Endodermal cell (in vitro differentiated cells): ENCODE measurements at regions not wholly inside any gene's neighbourhood (a gene's known extent, or its start where the extent isn't known, plus 50 kb on each side); places are given as distances from the start of the nearest gene placed in this dataset.

Experiments used
- DNase-seq: peaks from one replicate; pipeline ENCODE4 v3.0.0-alpha.2; 2017
- H3K27ac ChIP-seq: 2 replicates; pipeline ENCODE4 v1.5.1; 2013; ENCODE audit warnings: mild to moderate bottlenecking, low read depth, low read length, moderate library complexity
- H3K27me3 ChIP-seq: 2 replicates; pipeline ENCODE4 v1.6.1; 2013; ENCODE audit warnings: mild to moderate bottlenecking, low read length, moderate library complexity; ENCODE audit not compliant: insufficient read depth, control insufficient read depth, poor library complexity, severe bottlenecking
- H3K36me3 ChIP-seq: 2 replicates; pipeline ENCODE4 v1.7.0; 2013; ENCODE audit warnings: mild to moderate bottlenecking, low read length, moderate library complexity; ENCODE audit not compliant: control insufficient read depth, insufficient read depth
- H3K4me1 ChIP-seq: one replicate; pipeline ENCODE4 v1.7.0; 2013; ENCODE audit warnings: low read length; ENCODE audit not compliant: control insufficient read depth, insufficient read depth
- H3K4me3 ChIP-seq: 2 replicates; pipeline ENCODE4 v1.5.1; 2013; ENCODE audit warnings: mild to moderate bottlenecking, low read length, moderate library complexity
- H3K9ac ChIP-seq: 2 replicates; pipeline ENCODE4 v1.6.1; 2013; ENCODE audit warnings: mild to moderate bottlenecking, low read length, moderate library complexity; ENCODE audit not compliant: poor library complexity, severe bottlenecking; ENCODE audit errors: extremely low read depth
- H3K9me3 ChIP-seq: 2 replicates; pipeline ENCODE4 v1.6.1; 2013; ENCODE audit warnings: mild to moderate bottlenecking, low read length, moderate library complexity; ENCODE audit not compliant: control insufficient read depth
- H3K27ac Mint-ChIP-seq: 2 replicates; pipeline ENCODE4 v1.8.0; 2020; ENCODE audit warnings: mixed read lengths
- H3K27me3 Mint-ChIP-seq: 2 replicates; pipeline ENCODE4 v1.8.0; 2021; ENCODE audit warnings: mild to moderate bottlenecking, mixed read lengths; ENCODE audit not compliant: insufficient read depth
- H3K36me3 Mint-ChIP-seq: 2 replicates; pipeline ENCODE4 v1.8.0; 2020; ENCODE audit warnings: low read depth, mixed read lengths
- H3K4me1 Mint-ChIP-seq: 2 replicates; pipeline ENCODE4 v1.8.0; 2020; ENCODE audit warnings: mixed read lengths
- H3K4me3 Mint-ChIP-seq: 2 replicates; pipeline ENCODE4 v1.8.0; 2020; ENCODE audit warnings: mild to moderate bottlenecking, moderate library complexity, mixed read lengths
- H3K9me3 Mint-ChIP-seq: 2 replicates; pipeline ENCODE4 v1.8.0; 2020; ENCODE audit warnings: mild to moderate bottlenecking, mixed read lengths
- WGBS, 2 experiments: methylation state at CpG; one replicate each; pipeline versions ENCODE4 v1.1.5 to v1.1.7; 2013; ENCODE audit warnings: missing lambda C conversion rate in 2 of 2, mixed read lengths in 1 of 2; ENCODE audit not compliant: insufficient coverage in 1 of 2, insufficient read length in 1 of 2; 5-methylcytosine and 5-hydroxymethylcytosine counted together
- TF ChIP-seq, protein P1 (sequence below): fragments of 200-600 bp; sonication (generic); conservative IDR thresholded peaks from 2 replicates; pipeline ENCODE4 v1.5.0; 2021; ENCODE audit warnings: antibody characterized with exemption, mild to moderate bottlenecking

DNA sequence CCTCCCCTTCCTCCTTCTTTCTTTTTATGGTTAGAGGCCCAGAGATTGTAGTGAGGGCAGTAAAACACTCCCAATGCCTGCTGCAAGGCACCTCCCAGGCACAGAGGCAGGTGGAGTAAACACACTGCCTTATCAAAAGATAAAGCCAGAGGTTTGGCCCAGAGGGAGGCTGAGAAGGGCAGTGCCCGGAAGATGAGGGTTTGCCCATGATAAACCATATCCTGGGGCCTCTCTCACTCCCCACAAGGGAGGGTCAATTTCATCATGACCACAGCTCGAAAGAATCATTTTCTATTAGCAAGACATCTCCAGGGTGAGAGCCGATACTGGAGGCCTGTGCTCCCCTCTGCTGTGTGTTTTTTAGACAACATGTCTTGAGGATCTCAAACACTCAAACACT lies 98.5 kb upstream of the FAM9C start:
- H3K4me1 ChIP-seq, result no peaks in the 10 kb centered on the region
- H3K4me3 ChIP-seq, result no peak overlapping the region
- Mint-ChIP-seq H3K9me3 (peaks cover 56% of the 10 kb centered on the region), H3K27ac (no peak overlapping the region), H3K27me3 (peaks cover 2% of the 10 kb centered on the region), H3K4me3 (no peak overlapping the region), H3K4me1 (no peaks in the 10 kb centered on the region), H3K36me3 (no peaks in the 10 kb centered on the region)
- TF ChIP-seq, protein P1, sequence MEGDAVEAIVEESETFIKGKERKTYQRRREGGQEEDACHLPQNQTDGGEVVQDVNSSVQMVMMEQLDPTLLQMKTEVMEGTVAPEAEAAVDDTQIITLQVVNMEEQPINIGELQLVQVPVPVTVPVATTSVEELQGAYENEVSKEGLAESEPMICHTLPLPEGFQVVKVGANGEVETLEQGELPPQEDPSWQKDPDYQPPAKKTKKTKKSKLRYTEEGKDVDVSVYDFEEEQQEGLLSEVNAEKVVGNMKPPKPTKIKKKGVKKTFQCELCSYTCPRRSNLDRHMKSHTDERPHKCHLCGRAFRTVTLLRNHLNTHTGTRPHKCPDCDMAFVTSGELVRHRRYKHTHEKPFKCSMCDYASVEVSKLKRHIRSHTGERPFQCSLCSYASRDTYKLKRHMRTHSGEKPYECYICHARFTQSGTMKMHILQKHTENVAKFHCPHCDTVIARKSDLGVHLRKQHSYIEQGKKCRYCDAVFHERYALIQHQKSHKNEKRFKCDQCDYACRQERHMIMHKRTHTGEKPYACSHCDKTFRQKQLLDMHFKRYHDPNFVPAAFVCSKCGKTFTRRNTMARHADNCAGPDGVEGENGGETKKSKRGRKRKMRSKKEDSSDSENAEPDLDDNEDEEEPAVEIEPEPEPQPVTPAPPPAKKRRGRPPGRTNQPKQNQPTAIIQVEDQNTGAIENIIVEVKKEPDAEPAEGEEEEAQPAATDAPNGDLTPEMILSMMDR, result no peak
- no peak overlapping the region for H3K9ac ChIP-seq
- DNase-seq, result no peak
- H3K36me3 ChIP-seq, result no peaks in the 10 kb centered on the region
- H3K27ac ChIP-seq, result no peak overlapping the region
- peaks cover 15% of the 10 kb centered on the region for H3K9me3 ChIP-seq
- H3K27me3 ChIP-seq, result no peaks in the 10 kb centered on the region
- WGBS, 2 experiments, result 80 to 89% methylated on average over 1 to 3 of the region's 3 CpGs

DNA sequence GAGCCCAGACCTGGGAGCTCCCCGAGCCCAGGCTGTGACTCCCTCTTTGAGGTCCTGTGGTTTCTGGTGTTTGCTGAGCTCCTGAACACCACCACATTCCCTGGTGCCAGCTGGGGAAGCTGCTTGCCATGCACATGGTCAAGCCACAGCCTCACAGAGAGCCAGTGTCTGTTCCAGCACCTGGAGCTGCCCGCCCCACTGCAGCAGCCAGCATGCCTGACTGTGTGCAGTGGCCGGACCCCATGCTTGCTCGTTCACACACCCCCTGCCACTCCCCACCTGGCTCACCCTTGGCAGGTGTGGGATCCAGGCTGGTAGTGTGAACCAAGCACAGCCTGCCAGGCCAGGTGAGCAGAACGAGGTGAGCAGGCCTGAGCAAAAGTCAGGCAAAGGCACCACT lies 95.6 kb upstream of the FAM9C start:
- H3K27me3 ChIP-seq, result no peaks in the 10 kb centered on the region
- no peak overlapping the region for H3K9ac ChIP-seq
- no peak for DNase-seq
- Mint-ChIP-seq H3K4me1 (no peaks in the 10 kb centered on the region), H3K27me3 (peaks cover 2% of the 10 kb centered on the region), H3K36me3 (no peaks in the 10 kb centered on the region), H3K4me3 (no peak overlapping the region), H3K27ac (no peak overlapping the region), H3K9me3 (peaks cover 38% of the 10 kb centered on the region)
- H3K27ac ChIP-seq, result no peak overlapping the region
- no peaks in the 10 kb centered on the region for H3K4me1 ChIP-seq
- no peaks in the 10 kb centered on the region for H3K36me3 ChIP-seq
- TF ChIP-seq, protein P1, result no peak
- no peak overlapping the region for H3K4me3 ChIP-seq
- no peaks in the 10 kb centered on the region for H3K9me3 ChIP-seq
- 85% methylated on average over 5 of the region's 5 CpGs; no CpG with 5 or more reads in 1 of the 2 experiments for WGBS, 2 experiments

DNA sequence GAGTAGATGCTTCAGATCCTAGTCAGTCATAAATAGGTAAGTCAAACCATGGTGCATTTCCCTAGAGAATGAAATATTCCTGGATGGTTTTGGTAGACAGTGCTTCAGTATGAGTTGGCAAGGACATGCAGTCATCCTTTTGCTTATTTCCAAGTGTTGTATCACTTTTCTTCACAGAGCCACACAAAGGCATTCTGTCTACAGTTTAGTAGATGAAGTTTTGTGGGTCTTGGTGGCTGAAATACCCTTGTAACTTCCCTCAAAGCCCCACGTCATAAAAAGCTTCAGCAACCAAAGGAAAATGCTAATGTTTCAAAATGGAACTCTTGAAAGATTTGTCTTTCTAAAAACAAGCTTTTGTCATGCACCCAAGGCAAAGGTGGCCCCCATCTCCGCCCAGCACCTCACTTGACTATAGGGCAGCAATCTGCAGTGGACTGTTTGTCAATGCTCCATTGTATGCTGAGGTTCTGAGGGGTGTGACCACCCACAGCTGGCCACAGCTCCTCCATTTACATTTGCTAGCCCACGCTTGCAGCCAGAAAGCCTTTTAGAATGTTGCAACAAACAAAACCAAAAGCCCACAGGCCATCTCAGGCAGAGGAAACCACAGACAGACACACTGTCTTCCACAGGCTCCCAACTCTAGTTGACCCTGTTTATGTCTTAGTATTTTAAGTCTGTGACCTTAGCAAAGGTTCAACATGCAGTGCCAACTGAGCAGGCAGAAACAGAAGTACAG lies 87.1 kb upstream of the FAM9C start:
- no peak overlapping the region for H3K4me3 ChIP-seq
- no peaks in the 10 kb centered on the region for H3K4me1 ChIP-seq
- H3K36me3 ChIP-seq, result no peaks in the 10 kb centered on the region
- no peaks in the 10 kb centered on the region for H3K27me3 Mint-ChIP-seq
- no peak overlapping the region for H3K27ac ChIP-seq
- WGBS, 2 experiments, result 40 to 72% methylated on average over 1 to 3 of the region's 3 CpGs
- no peaks in the 10 kb centered on the region for H3K36me3 Mint-ChIP-seq
- DNase-seq, result no peak
- no peaks in the 10 kb centered on the region for H3K9me3 ChIP-seq
- H3K4me3 Mint-ChIP-seq, result no peak overlapping the region
- H3K27me3 ChIP-seq, result no peaks in the 10 kb centered on the region
- H3K4me1 Mint-ChIP-seq, result peaks cover 4% of the 10 kb centered on the region
- TF ChIP-seq, protein P1, result no peak
- peaks cover 32% of the 10 kb centered on the region for H3K9me3 Mint-ChIP-seq
- no peak overlapping the region for H3K9ac ChIP-seq
- H3K27ac Mint-ChIP-seq, result no peak overlapping the region
